HCT116 (cell line): ENCODE measurements at regions not wholly inside any gene's neighbourhood (a gene's known extent, or its start where the extent isn't known, plus 50 kb on each side); places are given as distances from the start of the nearest gene placed in this dataset.

Experiments
- CTCF ChIP-seq, 3 experiments: fragments of 200-600 bp in 1 of 3; sonication (generic) in 1 of 3; IDR thresholded peaks in 2 of 3; conservative IDR thresholded peaks in 1 of 3; 2 replicates each; pipeline ENCODE4 v1.5.1; 2012 to 2017; ENCODE audit warnings: low read depth in 2 of 3, low read length in 2 of 3, antibody characterized with exemption in 1 of 3, borderline replicate concordance in 1 of 3, control low read depth in 1 of 3, mild to moderate bottlenecking in 1 of 3, mixed read lengths in 1 of 3, mixed run types in 1 of 3, moderate library complexity in 1 of 3; ENCODE audit not compliant: insufficient read depth in 1 of 3
- EZH2phosphoT487 ChIP-seq: fragments of 200-600 bp; IDR thresholded peaks from 2 replicates; pipeline ENCODE4 v1.6.1; 2018; ENCODE audit warnings: antibody characterized with exemption, borderline replicate concordance
- JUND ChIP-seq: IDR thresholded peaks from 2 replicates; pipeline ENCODE4 v1.6.1; 2012
- POLR2A ChIP-seq: IDR thresholded peaks from 2 replicates; pipeline ENCODE4 v1.7.0; 2011; ENCODE audit warnings: borderline replicate concordance; ENCODE audit not compliant: insufficient read depth, insufficient read length; ENCODE audit errors: extremely low read depth
- POLR2AphosphoS5 ChIP-seq: IDR thresholded peaks from 2 replicates; pipeline ENCODE4 v1.6.1; 2011; ENCODE audit warnings: mild to moderate bottlenecking, low read depth, low read length, moderate library complexity
- REST ChIP-seq: IDR thresholded peaks from 2 replicates; pipeline ENCODE4 v1.6.1; 2012; ENCODE audit warnings: low read depth
- ZNF274 ChIP-seq: fragments of 200-500 bp; sonication (Bioruptor generic); IDR thresholded peaks from 2 replicates; pipeline ENCODE4 v1.6.1; 2014; ENCODE audit warnings: mild to moderate bottlenecking, low read depth, low read length, inconsistent platforms

GRCh38 chr7:68671671-68672070 is 926.6 kb upstream of the AUTS2 start:
- TF ChIP-seq POLR2A (no peak), EZH2phosphoT487 (no peak), POLR2AphosphoS5 (no peak), REST (no peak), CTCF (IDR thresholded peaks at IDR 0.05 in 2 of 3, conservative IDR thresholded peaks at IDR 0.05 in 1 of 3; ENCODE audit: borderline replicate concordance in 1 of 3, insufficient read depth in 1 of 3, low read depth in 2 of 3, low read length in 2 of 3) (no peak), JUND (no peak), ZNF274 (no peak)
